HepG2 (cell line): ENCODE measurements at regions not wholly inside any gene's neighbourhood (a gene's known extent, or its start where the extent isn't known, plus 50 kb on each side); places are given as distances from the start of the nearest gene placed in this dataset.

Experiments used
- ATAC-seq: fragments of 200-7000 bp; cut with Tn5 transposase; 3 replicates; pipeline ENCODE4 v1.9.1; 2020; ENCODE audit warnings: mild to moderate bottlenecking, moderate library complexity
- BruUV-seq: library from RNA; stranded (reverse); fragments of 400-500 nt; replicated peaks from 2 replicates; lab custom pipeline; 2021; lab: Mats Ljungman, UMichigan
- CTCF ChIA-PET: fragments of 300-600 bp; formaldehyde crosslinking; extraction: SDS; loops from one replicate; lab custom pipeline; 2021; ENCODE audit warnings: low total read pairs, inconsistent platforms, low intra/inter-chr PET ratio; lab: Yijun Ruan, JAX
- POLR2A ChIA-PET: fragments of 350-600 bp; sonication (Branson Sonifier 250); formaldehyde crosslinking; loops from one replicate; lab custom pipeline; 2020; ENCODE audit warnings: antibody characterized with exemption, inconsistent platforms; lab: Yijun Ruan, JAX
- DNase-seq: peaks from one replicate; pipeline ENCODE4 v3.0.0-alpha.2; 2015; ENCODE audit warnings: low spot score
- FAIRE-seq: peaks from 3 replicates; lab custom pipeline; 2011; peaks lifted over from hg19 to GRCh38; lab: Jason Lieb, UNC
- H2AFZ ChIP-seq: one replicate; pipeline ENCODE4 v1.6.1; 2011; ENCODE audit warnings: low read length, inconsistent platforms
- H3K27ac ChIP-seq: fragments of 300-600 bp; 3 replicates; pipeline ENCODE4 v1.8.0; 2011; ENCODE audit warnings: mixed run types, mild to moderate bottlenecking, mixed read lengths, low read length, inconsistent platforms; ENCODE audit not compliant: insufficient read depth; ENCODE audit errors: extremely low read length
- H3K27me3 ChIP-seq, 2 experiments: fragments of 200-600 bp in 1 of 2; 2 replicates in 1 of 2; 3 replicates in 1 of 2; pipeline versions ENCODE4 v1.6.0 to v1.8.0; 2011; ENCODE audit warnings: low read length in 2 of 2, mild to moderate bottlenecking in 2 of 2, moderate library complexity in 2 of 2, inconsistent platforms in 1 of 2; ENCODE audit not compliant: insufficient read depth in 2 of 2, control insufficient read depth in 1 of 2
- H3K36me3 ChIP-seq, 2 experiments: fragments of 200-600 bp in 1 of 2; replicated peaks in 1 of 2; 2 replicates in 1 of 2; 3 replicates in 1 of 2; pipeline versions ENCODE4 v1.5.1 to v1.8.0; 2011; ENCODE audit warnings: low read length in 2 of 2, inconsistent platforms in 1 of 2; ENCODE audit not compliant: insufficient read depth in 2 of 2, control insufficient read depth in 1 of 2
- H3K4me1 ChIP-seq: 2 replicates; pipeline ENCODE4 v1.5.1; 2012; ENCODE audit warnings: low read length, inconsistent platforms; ENCODE audit not compliant: insufficient read depth
- H3K4me2 ChIP-seq: 2 replicates; pipeline ENCODE4 v1.6.0; 2011; ENCODE audit warnings: low read depth, low read length, inconsistent platforms
- H3K4me3 ChIP-seq, 3 experiments: fragments of 200-600 bp in 1 of 3; sonication (generic), shearing (Covaris generic) in 1 of 3; replicated peaks in 1 of 3; 2 replicates each; pipeline ENCODE4 v1.5.1; 2011 to 2016; ENCODE audit warnings: low read length in 3 of 3, inconsistent platforms in 2 of 3, low read depth in 2 of 3, mild to moderate bottlenecking in 2 of 3, control low read depth in 1 of 3, mixed read lengths in 1 of 3; ENCODE audit not compliant: insufficient read depth in 1 of 3
- H3K79me2 ChIP-seq: one replicate; pipeline ENCODE4 v1.6.1; 2011; ENCODE audit warnings: low read length, inconsistent platforms; ENCODE audit not compliant: insufficient read depth
- H3K9ac ChIP-seq: 2 replicates; pipeline ENCODE4 v1.6.0; 2011; ENCODE audit warnings: mild to moderate bottlenecking, low read depth, low read length, inconsistent platforms; ENCODE audit not compliant: insufficient read depth
- H3K9me3 ChIP-seq: 2 replicates; pipeline ENCODE4 v1.5.1; 2012; ENCODE audit warnings: mild to moderate bottlenecking, low read length
- H4K20me1 ChIP-seq: 2 replicates; pipeline ENCODE4 v1.6.0; 2011; ENCODE audit warnings: inconsistent platforms, mild to moderate bottlenecking, low read length, moderate library complexity; ENCODE audit not compliant: insufficient read depth
- CAMTA2 ChIP-seq: sonication (generic); formaldehyde crosslinking; IDR thresholded peaks from 2 replicates; pipeline ENCODE4 v1.4.0; 2020; ENCODE audit warnings: mild to moderate bottlenecking, missing genetic modification reagents, borderline replicate concordance
- CBFB ChIP-seq: sonication (generic); formaldehyde crosslinking; IDR thresholded peaks from 2 replicates; pipeline ENCODE4 v1.4.0; 2020; ENCODE audit warnings: missing genetic modification reagents
- EEA1 ChIP-seq: sonication (generic); formaldehyde crosslinking; IDR thresholded peaks from 2 replicates; pipeline ENCODE4 v1.5.1; 2020; ENCODE audit warnings: mild to moderate bottlenecking, missing genetic modification reagents, borderline replicate concordance
- FIP1L1 ChIP-seq: fragments of 200-400 bp; formaldehyde crosslinking; IDR thresholded peaks from 2 replicates; pipeline ENCODE4 v1.6.1; 2018; ENCODE audit warnings: low read depth, mild to moderate bottlenecking, low read length, moderate library complexity, borderline replicate concordance; ENCODE audit not compliant: insufficient read depth
- HNRNPUL1 ChIP-seq: fragments of 200-400 bp; formaldehyde crosslinking; IDR thresholded peaks from 2 replicates; pipeline ENCODE4 v1.6.1; 2017; ENCODE audit warnings: low read depth, mild to moderate bottlenecking, low read length, moderate library complexity
- HOXA9 ChIP-seq: sonication (generic); formaldehyde crosslinking; IDR thresholded peaks from 2 replicates; pipeline ENCODE4 v1.8.1; 2022; ENCODE audit warnings: missing genetic modification reagents, mild to moderate bottlenecking, moderate library complexity, borderline replicate concordance
- JUN ChIP-seq: sonication (generic); formaldehyde crosslinking; IDR thresholded peaks from 2 replicates; pipeline ENCODE4 v1.4.0; 2020; ENCODE audit warnings: mild to moderate bottlenecking, missing genetic modification reagents
- RAD51 ChIP-seq: fragments of 450-650 bp; IDR thresholded peaks from 2 replicates; pipeline ENCODE4 v1.6.1; 2016; ENCODE audit warnings: borderline replicate concordance
- RXRB ChIP-seq: IDR thresholded peaks from 2 replicates; pipeline ENCODE4 v1.6.1; 2016; ENCODE audit warnings: borderline replicate concordance, missing genetic modification reagents, missing compliant biosample characterization
- SYNCRIP ChIP-seq: fragments of 200-400 bp; formaldehyde crosslinking; IDR thresholded peaks from 2 replicates; pipeline ENCODE4 v1.6.1; 2018; ENCODE audit warnings: mild to moderate bottlenecking, low read depth, low read length; ENCODE audit not compliant: insufficient read depth
- ZNF589 ChIP-seq: sonication (generic); formaldehyde crosslinking; conservative IDR thresholded peaks from 2 replicates; pipeline ENCODE4 v1.8.0; 2022; ENCODE audit warnings: mild to moderate bottlenecking, moderate library complexity, missing genetic modification reagents
- ZNF720 ChIP-seq: sonication (generic); formaldehyde crosslinking; IDR thresholded peaks from 2 replicates; pipeline ENCODE4 v1.4.0; 2020; ENCODE audit warnings: missing genetic modification reagents
- ZNF850 ChIP-seq: sonication (generic); formaldehyde crosslinking; conservative IDR thresholded peaks from 2 replicates; pipeline ENCODE4 v1.9.0; 2021; ENCODE audit warnings: mild to moderate bottlenecking, missing genetic modification reagents
- ZZZ3 ChIP-seq: sonication (generic); formaldehyde crosslinking; IDR thresholded peaks from 2 replicates; pipeline ENCODE4 v1.4.0; 2020; ENCODE audit warnings: missing genetic modification reagents, mild to moderate bottlenecking, borderline replicate concordance
- WGBS: methylation state at CpG from one replicate; pipeline ENCODE4 v1.1.6; 2017; ENCODE audit warnings: low lambda C conversion rate; 5-methylcytosine and 5-hydroxymethylcytosine counted together
- in situ Hi-C: cut with HindIII; loops from 2 replicates; pipeline ENCODE4 v1.10.0; 2017; ENCODE audit warnings: low pct_unique_long_range_greater_than_20kb; ENCODE audit not compliant: extremely low pct_ligation_motif_present
- intact Hi-C: fragments of 100-400 bp; cut with micrococcal nuclease; formaldehyde crosslinking; loops from one replicate; pipeline ENCODE4 v1.10.0; 2022; ENCODE audit not compliant: unreplicated experiment
- TF ChIP-seq, protein P1 (sequence below): sonication (generic); IDR thresholded peaks from 2 replicates; pipeline ENCODE4 v1.6.1; 2016; ENCODE audit warnings: low read depth, borderline replicate concordance
- TF ChIP-seq, protein P2 (sequence below): sonication (generic); formaldehyde crosslinking; IDR thresholded peaks from 2 replicates; pipeline ENCODE4 v1.4.0; 2020; ENCODE audit warnings: missing genetic modification reagents
- TF ChIP-seq, protein P3 (sequence below): sonication (generic); formaldehyde crosslinking; IDR thresholded peaks from 2 replicates; pipeline ENCODE4 v1.5.0; 2020; ENCODE audit warnings: missing genetic modification reagents
- TF ChIP-seq, protein P4 (sequence below): sonication (generic); formaldehyde crosslinking; IDR thresholded peaks from 2 replicates; pipeline ENCODE4 v1.5.0; 2020; ENCODE audit warnings: missing genetic modification reagents
- TF ChIP-seq, protein P5 (sequence below): sonication (generic); formaldehyde crosslinking; IDR thresholded peaks from 2 replicates; pipeline ENCODE4 v1.4.0; 2020; ENCODE audit warnings: missing genetic modification reagents, borderline replicate concordance

DNA sequence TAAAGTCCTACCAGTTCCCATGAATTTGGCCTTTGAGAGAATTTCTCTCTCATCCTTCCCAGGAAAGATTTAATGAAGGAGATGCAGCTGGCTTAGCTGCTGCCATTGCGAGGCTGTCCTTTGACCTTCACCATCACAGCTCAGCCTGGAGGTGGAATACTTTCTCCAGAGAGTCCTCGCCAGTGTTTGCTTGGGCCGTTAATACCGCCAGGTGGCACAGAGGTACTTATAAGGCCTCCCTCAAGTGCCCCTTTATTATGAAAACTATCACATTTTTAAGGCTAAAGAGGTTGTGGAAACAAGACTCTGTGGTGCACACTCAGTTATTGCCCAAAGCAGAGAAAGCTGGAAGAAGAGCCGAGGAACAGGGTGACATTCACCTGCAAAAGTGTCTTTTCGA lies 330.6 kb downstream of the CCSER2 start:
- H3K79me2 ChIP-seq: no peaks in the 10 kb centered on the region
- no peak overlapping the region for H3K9ac ChIP-seq
- no peaks in the 10 kb centered on the region for H3K9me3 ChIP-seq
- no TSS peak for BruUV-seq
- DNase-seq: no peak
- H4K20me1 ChIP-seq: no peaks in the 10 kb centered on the region
- FAIRE-seq: no peak
- H3K4me3 ChIP-seq: no peak overlapping the region
- no peaks in the 10 kb centered on the region for H3K36me3 ChIP-seq
- no peak for ATAC-seq
- POLR2A ChIA-PET: no interaction called here
- H3K27ac ChIP-seq: no peak overlapping the region
- intact Hi-C loops (no loop called here), in situ Hi-C loops (no loop called here)
- no peak overlapping the region for H3K4me2 ChIP-seq
- no peaks in the 10 kb centered on the region; a peak in 1 of 5 replicates for H3K27me3 ChIP-seq
- no peak overlapping the region for H2AFZ ChIP-seq
- CTCF ChIA-PET: no interaction called here
- WGBS: 11% methylated on average over 6 of the region's 6 CpGs
- H3K4me1 ChIP-seq: no peaks in the 10 kb centered on the region
- TF ChIP-seq ZZZ3 (CRISPR knock-in tag): no peak
- TF ChIP-seq SYNCRIP: no peak
- TF ChIP-seq EEA1: no peak
- TF ChIP-seq FIP1L1: no peak
- TF ChIP-seq, protein P1, sequence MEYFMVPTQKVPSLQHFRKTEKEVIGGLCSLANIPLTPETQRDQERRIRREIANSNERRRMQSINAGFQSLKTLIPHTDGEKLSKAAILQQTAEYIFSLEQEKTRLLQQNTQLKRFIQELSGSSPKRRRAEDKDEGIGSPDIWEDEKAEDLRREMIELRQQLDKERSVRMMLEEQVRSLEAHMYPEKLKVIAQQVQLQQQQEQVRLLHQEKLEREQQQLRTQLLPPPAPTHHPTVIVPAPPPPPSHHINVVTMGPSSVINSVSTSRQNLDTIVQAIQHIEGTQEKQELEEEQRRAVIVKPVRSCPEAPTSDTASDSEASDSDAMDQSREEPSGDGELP: no peak
- no peak for TF ChIP-seq CAMTA2 (CRISPR knock-in tag)
- no peak for TF ChIP-seq ZNF589 (CRISPR knock-in tag)
- TF ChIP-seq RXRB (CRISPR knock-in tag): no peak
- TF ChIP-seq HNRNPUL1: no peak
- TF ChIP-seq HOXA9: no peak
- TF ChIP-seq, protein P2, sequence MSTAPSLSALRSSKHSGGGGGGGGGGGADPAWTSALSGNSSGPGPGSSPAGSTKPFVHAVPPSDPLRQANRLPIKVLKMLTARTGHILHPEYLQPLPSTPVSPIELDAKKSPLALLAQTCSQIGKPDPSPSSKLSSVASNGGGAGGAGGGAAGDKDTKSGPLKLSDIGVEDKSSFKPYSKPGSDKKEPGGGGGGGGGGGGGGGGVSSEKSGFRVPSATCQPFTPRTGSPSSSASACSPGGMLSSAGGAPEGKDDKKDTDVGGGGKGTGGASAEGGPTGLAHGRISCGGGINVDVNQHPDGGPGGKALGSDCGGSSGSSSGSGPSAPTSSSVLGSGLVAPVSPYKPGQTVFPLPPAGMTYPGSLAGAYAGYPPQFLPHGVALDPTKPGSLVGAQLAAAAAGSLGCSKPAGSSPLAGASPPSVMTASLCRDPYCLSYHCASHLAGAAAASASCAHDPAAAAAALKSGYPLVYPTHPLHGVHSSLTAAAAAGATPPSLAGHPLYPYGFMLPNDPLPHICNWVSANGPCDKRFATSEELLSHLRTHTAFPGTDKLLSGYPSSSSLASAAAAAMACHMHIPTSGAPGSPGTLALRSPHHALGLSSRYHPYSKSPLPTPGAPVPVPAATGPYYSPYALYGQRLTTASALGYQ (CRISPR knock-in tag): no peak
- TF ChIP-seq, protein P3, sequence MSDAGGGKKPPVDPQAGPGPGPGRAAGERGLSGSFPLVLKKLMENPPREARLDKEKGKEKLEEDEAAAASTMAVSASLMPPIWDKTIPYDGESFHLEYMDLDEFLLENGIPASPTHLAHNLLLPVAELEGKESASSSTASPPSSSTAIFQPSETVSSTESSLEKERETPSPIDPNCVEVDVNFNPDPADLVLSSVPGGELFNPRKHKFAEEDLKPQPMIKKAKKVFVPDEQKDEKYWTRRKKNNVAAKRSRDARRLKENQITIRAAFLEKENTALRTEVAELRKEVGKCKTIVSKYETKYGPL (CRISPR knock-in tag): no peak
- TF ChIP-seq, protein P4, sequence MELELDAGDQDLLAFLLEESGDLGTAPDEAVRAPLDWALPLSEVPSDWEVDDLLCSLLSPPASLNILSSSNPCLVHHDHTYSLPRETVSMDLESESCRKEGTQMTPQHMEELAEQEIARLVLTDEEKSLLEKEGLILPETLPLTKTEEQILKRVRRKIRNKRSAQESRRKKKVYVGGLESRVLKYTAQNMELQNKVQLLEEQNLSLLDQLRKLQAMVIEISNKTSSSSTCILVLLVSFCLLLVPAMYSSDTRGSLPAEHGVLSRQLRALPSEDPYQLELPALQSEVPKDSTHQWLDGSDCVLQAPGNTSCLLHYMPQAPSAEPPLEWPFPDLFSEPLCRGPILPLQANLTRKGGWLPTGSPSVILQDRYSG (CRISPR knock-in tag): no peak
- no peak for TF ChIP-seq RAD51
- TF ChIP-seq CBFB (CRISPR knock-in tag): no peak
- no peak for TF ChIP-seq ZNF850
- TF ChIP-seq, protein P5, sequence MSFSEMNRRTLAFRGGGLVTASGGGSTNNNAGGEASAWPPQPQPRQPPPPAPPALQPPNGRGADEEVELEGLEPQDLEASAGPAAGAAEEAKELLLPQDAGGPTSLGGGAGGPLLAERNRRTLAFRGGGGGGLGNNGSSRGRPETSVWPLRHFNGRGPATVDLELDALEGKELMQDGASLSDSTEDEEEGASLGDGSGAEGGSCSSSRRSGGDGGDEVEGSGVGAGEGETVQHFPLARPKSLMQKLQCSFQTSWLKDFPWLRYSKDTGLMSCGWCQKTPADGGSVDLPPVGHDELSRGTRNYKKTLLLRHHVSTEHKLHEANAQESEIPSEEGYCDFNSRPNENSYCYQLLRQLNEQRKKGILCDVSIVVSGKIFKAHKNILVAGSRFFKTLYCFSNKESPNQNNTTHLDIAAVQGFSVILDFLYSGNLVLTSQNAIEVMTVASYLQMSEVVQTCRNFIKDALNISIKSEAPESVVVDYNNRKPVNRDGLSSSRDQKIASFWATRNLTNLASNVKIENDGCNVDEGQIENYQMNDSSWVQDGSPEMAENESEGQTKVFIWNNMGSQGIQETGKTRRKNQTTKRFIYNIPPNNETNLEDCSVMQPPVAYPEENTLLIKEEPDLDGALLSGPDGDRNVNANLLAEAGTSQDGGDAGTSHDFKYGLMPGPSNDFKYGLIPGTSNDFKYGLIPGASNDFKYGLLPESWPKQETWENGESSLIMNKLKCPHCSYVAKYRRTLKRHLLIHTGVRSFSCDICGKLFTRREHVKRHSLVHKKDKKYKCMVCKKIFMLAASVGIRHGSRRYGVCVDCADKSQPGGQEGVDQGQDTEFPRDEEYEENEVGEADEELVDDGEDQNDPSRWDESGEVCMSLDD (CRISPR knock-in tag): no peak
- no peak for TF ChIP-seq JUN (CRISPR knock-in tag)
- no peak for TF ChIP-seq ZNF720 (CRISPR knock-in tag)
